ENCODE measurements at regions not wholly inside any gene's neighbourhood (a gene's known extent, or its start where the extent isn't known, plus 50 kb on each side); places are given as distances from the start of the nearest gene placed in this dataset.
"Not testable (repeated sequence)": the region's sequence is repeated elsewhere in the genome, so short reads cannot be mapped to it uniquely, and the experiment has no call there.

- FAIRE-seq: no peak
- TF ChIP-seq CTCF (IDR thresholded peaks at IDR 0.05; ENCODE audit: insufficient read depth, missing control alignments): no peak
- DNase-seq (ENCODE audit: insufficient read length, low spot score): no peak
These were observed 1204.6 kb downstream of the OTOL1 start for GRCh38 chr3:162701211-162701610.

GRCh38 chr3:162702768-162703385 lies 1206.3 kb downstream of the OTOL1 start:
- DNase-seq (ENCODE audit: insufficient read length, low spot score) (no peak), FAIRE-seq (no peak)
- no peak for TF ChIP-seq CTCF (IDR thresholded peaks at IDR 0.05; ENCODE audit: insufficient read depth, missing control alignments)

GRCh38 chr3:162704238-162704637 lies 1207.6 kb downstream of the OTOL1 start:
- TF ChIP-seq CTCF (IDR thresholded peaks at IDR 0.05; ENCODE audit: insufficient read depth, missing control alignments): no peak
- DNase-seq (ENCODE audit: insufficient read length, low spot score): no peak
- FAIRE-seq: no peak

GRCh38 chr3:162704799-162705385 lies 1208.3 kb downstream of the OTOL1 start:
- TF ChIP-seq CTCF (IDR thresholded peaks at IDR 0.05; ENCODE audit: insufficient read depth, missing control alignments): no peak
- no peak for FAIRE-seq
- no peak for DNase-seq (ENCODE audit: insufficient read length, low spot score)

GRCh38 chr3:162708394-162708793 lies 1211.8 kb downstream of the OTOL1 start:
- FAIRE-seq; DNase-seq (ENCODE audit: insufficient read length, low spot score): not testable (repeated sequence)

GRCh38 chr3:162708942-162709706 lies 1212.5 kb downstream of the OTOL1 start:
- not testable (repeated sequence) for DNase-seq (ENCODE audit: insufficient read length, low spot score); FAIRE-seq

GRCh38 chr3:162710332-162711112 lies 1213.9 kb downstream of the OTOL1 start:
- DNase-seq (ENCODE audit: insufficient read length, low spot score) (no peak), FAIRE-seq (no peak)
- TF ChIP-seq CTCF (IDR thresholded peaks at IDR 0.05; ENCODE audit: insufficient read depth, missing control alignments): no peak

GRCh38 chr3:162717074-162717473 lies 1220.5 kb downstream of the OTOL1 start:
- not testable (repeated sequence) for FAIRE-seq; DNase-seq (ENCODE audit: insufficient read length, low spot score)
